ENCODE measurements at regions not wholly inside any gene's neighbourhood (a gene's known extent, or its start where the extent isn't known, plus 50 kb on each side); places are given as distances from the start of the nearest gene placed in this dataset.
"Not testable (repeated sequence)": the region's sequence is repeated elsewhere in the genome, so short reads cannot be mapped to it uniquely, and the experiment has no call there.

- no peak for DNase-seq
Measured at GRCh38 chr2:133624551-133624950, 56.3 kb upstream of the NCKAP5 start.

- DNase-seq, result no peak
Measured at GRCh38 chr2:133627741-133628140, 59.5 kb upstream of the NCKAP5 start.

- no peak for DNase-seq
Measured at GRCh38 chr2:133633309-133633708, 65.0 kb upstream of the NCKAP5 start.

- no peak for DNase-seq
Measured at GRCh38 chr2:133633881-133634409, 65.7 kb upstream of the NCKAP5 start.

GRCh38 chr2:133635131-133635530, 66.9 kb upstream of the NCKAP5 start:
- no peak for DNase-seq

- no peak for DNase-seq
Measured at GRCh38 chr2:133636287-133636686, 68.0 kb upstream of the NCKAP5 start.

- DNase-seq, result no peak
Measured at GRCh38 chr2:133640103-133640502, 71.8 kb upstream of the NCKAP5 start.

- no peak for DNase-seq
Measured at GRCh38 chr2:133641497-133641896, 73.2 kb upstream of the NCKAP5 start.

- DNase-seq, result no peak
Measured at GRCh38 chr2:133641942-133642725, 73.9 kb upstream of the NCKAP5 start.

- no peak for DNase-seq
Measured at GRCh38 chr2:133642791-133643191, 74.5 kb upstream of the NCKAP5 start.

- no peak for DNase-seq
Measured at GRCh38 chr2:133643863-133644262, 75.6 kb upstream of the NCKAP5 start.

GRCh38 chr2:133644846-133645245, 76.6 kb upstream of the NCKAP5 start:
- no peak for DNase-seq

GRCh38 chr2:133647386-133647785, 79.1 kb upstream of the NCKAP5 start:
- DNase-seq, result not testable (repeated sequence)

- no peak for DNase-seq
Measured at GRCh38 chr2:133651861-133652260, 83.6 kb upstream of the NCKAP5 start.

GRCh38 chr2:133652398-133652797, 84.1 kb upstream of the NCKAP5 start:
- DNase-seq, result no peak

GRCh38 chr2:133653056-133653455, 84.8 kb upstream of the NCKAP5 start:
- no peak for DNase-seq

GRCh38 chr2:133654949-133655348, 86.7 kb upstream of the NCKAP5 start:
- no peak for DNase-seq

- no peak for DNase-seq
Measured at GRCh38 chr2:133655610-133656009, 87.3 kb upstream of the NCKAP5 start.

- no peak for DNase-seq
Measured at GRCh38 chr2:133657591-133657990, 89.3 kb upstream of the NCKAP5 start.

- DNase-seq, result no peak
Measured at GRCh38 chr2:133658020-133658903, 90.0 kb upstream of the NCKAP5 start.

GRCh38 chr2:133660510-133660909, 92.2 kb upstream of the NCKAP5 start:
- no peak for DNase-seq

GRCh38 chr2:133661392-133661791, 93.1 kb upstream of the NCKAP5 start:
- DNase-seq, result no peak

- DNase-seq, result no peak
Measured at GRCh38 chr2:133666621-133667020, 98.4 kb upstream of the NCKAP5 start.

GRCh38 chr2:133667085-133667484, 98.8 kb upstream of the NCKAP5 start:
- no peak for DNase-seq
